ENCODE measurements at regions not wholly inside any gene's neighbourhood (a gene's known extent, or its start where the extent isn't known, plus 50 kb on each side); places are given as distances from the start of the nearest gene placed in this dataset.

DNA sequence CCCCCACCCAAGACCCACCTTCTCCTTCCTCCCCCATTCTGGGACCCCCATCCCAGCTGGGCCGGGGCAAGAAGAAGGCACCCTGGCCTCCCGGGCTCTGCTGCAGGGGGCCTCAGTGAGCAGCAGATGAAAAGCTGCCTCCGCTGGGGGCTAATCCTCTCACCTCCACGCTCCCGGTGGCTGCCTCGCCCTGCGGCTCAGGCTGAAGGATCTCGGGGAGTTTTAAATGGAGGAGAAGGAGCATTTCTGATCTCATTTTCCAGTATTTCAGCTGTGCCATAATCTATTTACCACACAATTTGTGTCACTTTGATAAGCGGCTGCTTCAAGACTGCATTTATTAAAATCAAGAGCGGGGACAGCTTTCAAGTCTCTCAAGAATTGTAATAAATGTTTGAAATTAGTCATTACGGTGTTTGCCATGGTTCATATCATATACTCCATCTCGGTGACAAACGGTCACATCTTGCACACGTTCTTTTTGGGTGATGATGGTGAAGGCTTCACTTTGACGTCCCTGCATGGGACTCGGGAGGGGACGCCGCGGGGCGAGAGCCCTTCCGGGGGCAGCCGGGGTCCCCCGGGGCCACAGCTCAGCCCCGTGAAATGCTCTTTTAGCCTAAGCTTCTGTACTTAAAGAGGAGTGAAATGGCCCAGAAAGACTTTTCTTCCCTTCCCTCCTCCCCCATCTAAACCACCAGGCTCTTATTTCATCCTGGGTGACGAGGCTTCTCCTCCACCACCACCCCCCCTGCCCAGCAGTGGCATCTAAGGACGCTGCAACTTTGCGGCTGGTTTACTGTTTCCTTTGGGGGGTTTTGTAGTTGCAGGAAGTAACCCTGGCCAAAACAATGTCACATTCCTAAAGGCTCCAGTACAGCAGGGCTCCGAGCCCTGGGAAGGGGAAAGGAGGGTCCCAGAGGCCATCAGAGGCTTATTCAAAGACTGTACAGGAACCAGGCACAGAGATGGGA, 313.1 kb upstream of the TNRC6C start:
- no peak overlapping the region for H3K9ac ChIP-seq (ENCODE audit: insufficient read depth, low read length)
- no peaks in the 10 kb centered on the region for H4K20me1 ChIP-seq (ENCODE audit: control insufficient read depth, extremely low read depth, insufficient read depth, low read length)
- no peaks in the 10 kb centered on the region for H3K27me3 ChIP-seq (ENCODE audit: control insufficient read depth, insufficient read depth, low read length)
- H2AFZ ChIP-seq (ENCODE audit: low read length): no peak overlapping the region
- H3K4me3 ChIP-seq (replicated peaks in 1 of 4; ENCODE audit: control extremely low read depth in 1 of 4, insufficient read depth in 1 of 4, low read depth in 3 of 4, low read length in 4 of 4): no peak overlapping the region
- no peaks in the 10 kb centered on the region for H3K79me2 ChIP-seq (ENCODE audit: control insufficient read depth, insufficient read depth, low read length)
- no peak overlapping the region for H3K27ac ChIP-seq (ENCODE audit: insufficient read depth, low read length)
- H3K9me3 ChIP-seq (ENCODE audit: control insufficient read depth, insufficient read depth, low read depth, low read length): no peaks in the 10 kb centered on the region
- peak; percentile 15 to 27 for DNase-seq (ENCODE audit: low read depth in 2 of 2)
- no peaks in the 10 kb centered on the region for H3K36me3 ChIP-seq (ENCODE audit: control insufficient read depth, insufficient read depth, low read length)
- no peak overlapping the region for H3K4me2 ChIP-seq (ENCODE audit: extremely low read depth, insufficient read depth, low read length)
- TF ChIP-seq, protein P1, sequence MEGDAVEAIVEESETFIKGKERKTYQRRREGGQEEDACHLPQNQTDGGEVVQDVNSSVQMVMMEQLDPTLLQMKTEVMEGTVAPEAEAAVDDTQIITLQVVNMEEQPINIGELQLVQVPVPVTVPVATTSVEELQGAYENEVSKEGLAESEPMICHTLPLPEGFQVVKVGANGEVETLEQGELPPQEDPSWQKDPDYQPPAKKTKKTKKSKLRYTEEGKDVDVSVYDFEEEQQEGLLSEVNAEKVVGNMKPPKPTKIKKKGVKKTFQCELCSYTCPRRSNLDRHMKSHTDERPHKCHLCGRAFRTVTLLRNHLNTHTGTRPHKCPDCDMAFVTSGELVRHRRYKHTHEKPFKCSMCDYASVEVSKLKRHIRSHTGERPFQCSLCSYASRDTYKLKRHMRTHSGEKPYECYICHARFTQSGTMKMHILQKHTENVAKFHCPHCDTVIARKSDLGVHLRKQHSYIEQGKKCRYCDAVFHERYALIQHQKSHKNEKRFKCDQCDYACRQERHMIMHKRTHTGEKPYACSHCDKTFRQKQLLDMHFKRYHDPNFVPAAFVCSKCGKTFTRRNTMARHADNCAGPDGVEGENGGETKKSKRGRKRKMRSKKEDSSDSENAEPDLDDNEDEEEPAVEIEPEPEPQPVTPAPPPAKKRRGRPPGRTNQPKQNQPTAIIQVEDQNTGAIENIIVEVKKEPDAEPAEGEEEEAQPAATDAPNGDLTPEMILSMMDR (conservative IDR thresholded peaks at IDR 0.05 in 1 of 2, IDR thresholded peaks at IDR 0.05 in 1 of 2; ENCODE audit: low read depth in 1 of 2, low read length in 2 of 2): peak in 1 of 2 donors; percentile 3
- no peak for TF ChIP-seq EZH2 (IDR thresholded peaks at IDR 0.05; ENCODE audit: low read length, missing control alignments)
- H3K4me1 ChIP-seq (ENCODE audit: control insufficient read depth, extremely low read depth, insufficient read depth, low read length): no peaks in the 10 kb centered on the region

DNA sequence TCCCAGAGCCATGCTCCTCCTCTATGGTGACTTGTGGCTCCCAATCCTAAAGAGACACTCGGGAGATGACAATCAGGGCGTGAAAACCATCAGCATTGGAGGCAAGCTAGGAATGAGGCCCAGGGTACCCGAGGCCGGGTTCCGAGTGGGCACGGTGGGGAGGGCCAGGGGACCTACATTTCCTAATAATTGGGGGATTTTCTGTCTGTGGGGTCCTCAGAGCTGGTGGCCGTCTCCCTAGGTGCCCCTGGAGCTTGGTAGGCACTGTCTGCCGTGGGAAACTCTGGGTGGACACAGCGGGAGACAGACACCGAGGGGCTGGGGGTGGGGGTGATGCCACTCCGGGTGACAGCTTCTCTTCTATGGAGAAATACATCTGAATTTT, 312.5 kb upstream of the TNRC6C start:
- Histone ChIP-seq H3K27me3 (ENCODE audit: control insufficient read depth, insufficient read depth, low read length) (no peaks in the 10 kb centered on the region), H3K4me3 (replicated peaks in 1 of 4; ENCODE audit: control extremely low read depth in 1 of 4, insufficient read depth in 1 of 4, low read depth in 3 of 4, low read length in 4 of 4) (no peak overlapping the region), H3K27ac (ENCODE audit: insufficient read depth, low read length) (no peak overlapping the region), H2AFZ (ENCODE audit: low read length) (no peak overlapping the region), H3K4me2 (ENCODE audit: extremely low read depth, insufficient read depth, low read length) (no peak overlapping the region), H3K4me1 (ENCODE audit: control insufficient read depth, extremely low read depth, insufficient read depth, low read length) (no peaks in the 10 kb centered on the region), H4K20me1 (ENCODE audit: control insufficient read depth, extremely low read depth, insufficient read depth, low read length) (no peaks in the 10 kb centered on the region), H3K9me3 (ENCODE audit: control insufficient read depth, insufficient read depth, low read depth, low read length) (no peaks in the 10 kb centered on the region), H3K9ac (ENCODE audit: insufficient read depth, low read length) (no peak overlapping the region), H3K36me3 (ENCODE audit: control insufficient read depth, insufficient read depth, low read length) (no peaks in the 10 kb centered on the region), H3K79me2 (ENCODE audit: control insufficient read depth, insufficient read depth, low read length) (no peaks in the 10 kb centered on the region)
- TF ChIP-seq, protein P1 (conservative IDR thresholded peaks at IDR 0.05 in 1 of 2, IDR thresholded peaks at IDR 0.05 in 1 of 2; ENCODE audit: low read depth in 1 of 2, low read length in 2 of 2): no peak
- no peak for TF ChIP-seq EZH2 (IDR thresholded peaks at IDR 0.05; ENCODE audit: low read length, missing control alignments)
- no peak for DNase-seq (ENCODE audit: low read depth in 2 of 2)

DNA sequence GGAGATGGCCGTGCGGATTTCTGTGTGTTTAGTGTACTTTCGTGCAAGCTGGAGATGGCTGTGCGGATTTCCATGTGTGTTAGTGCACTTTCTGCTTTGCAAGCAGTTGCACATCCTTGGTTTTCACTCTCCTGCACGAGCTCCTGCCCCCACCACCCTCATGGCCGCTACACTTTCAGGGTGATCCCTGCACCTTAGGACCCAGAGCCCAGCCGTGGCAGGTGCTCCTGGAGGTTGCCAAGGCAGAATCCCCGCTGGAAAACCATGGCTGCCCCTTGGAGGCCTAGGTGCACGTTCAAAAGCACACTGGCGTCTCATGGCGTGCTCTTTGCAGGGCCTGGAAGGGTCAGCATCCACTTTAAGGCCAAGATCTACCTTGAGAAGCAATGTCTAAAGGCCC, 311.0 kb upstream of the TNRC6C start:
- H3K4me2 ChIP-seq (ENCODE audit: extremely low read depth, insufficient read depth, low read length): no peak overlapping the region
- no peak overlapping the region for H2AFZ ChIP-seq (ENCODE audit: low read length)
- H3K9me3 ChIP-seq (ENCODE audit: control insufficient read depth, insufficient read depth, low read depth, low read length): no peaks in the 10 kb centered on the region
- no peaks in the 10 kb centered on the region for H3K36me3 ChIP-seq (ENCODE audit: control insufficient read depth, insufficient read depth, low read length)
- H3K79me2 ChIP-seq (ENCODE audit: control insufficient read depth, insufficient read depth, low read length): no peaks in the 10 kb centered on the region
- DNase-seq (ENCODE audit: low read depth in 2 of 2): no peak
- no peak overlapping the region for H3K27ac ChIP-seq (ENCODE audit: insufficient read depth, low read length)
- H4K20me1 ChIP-seq (ENCODE audit: control insufficient read depth, extremely low read depth, insufficient read depth, low read length): no peaks in the 10 kb centered on the region
- no peaks in the 10 kb centered on the region for H3K27me3 ChIP-seq (ENCODE audit: control insufficient read depth, insufficient read depth, low read length)
- H3K4me1 ChIP-seq (ENCODE audit: control insufficient read depth, extremely low read depth, insufficient read depth, low read length): no peaks in the 10 kb centered on the region
- H3K9ac ChIP-seq (ENCODE audit: insufficient read depth, low read length): no peak overlapping the region
- no peak overlapping the region for H3K4me3 ChIP-seq (replicated peaks in 1 of 4; ENCODE audit: control extremely low read depth in 1 of 4, insufficient read depth in 1 of 4, low read depth in 3 of 4, low read length in 4 of 4)
- no peak for TF ChIP-seq EZH2 (IDR thresholded peaks at IDR 0.05; ENCODE audit: low read length, missing control alignments)
- TF ChIP-seq, protein P1 (conservative IDR thresholded peaks at IDR 0.05 in 1 of 2, IDR thresholded peaks at IDR 0.05 in 1 of 2; ENCODE audit: low read depth in 1 of 2, low read length in 2 of 2): no peak
